GM12873 (cell line): ENCODE measurements at regions not wholly inside any gene's neighbourhood (a gene's known extent, or its start where the extent isn't known, plus 50 kb on each side); places are given as distances from the start of the nearest gene placed in this dataset.

Source experiments
- TF ChIP-seq, protein P1 (sequence below): IDR thresholded peaks from 2 replicates; pipeline ENCODE4 v1.5.1; 2012; ENCODE audit warnings: low read depth, mild to moderate bottlenecking, moderate library complexity, low read length, control low read depth; ENCODE audit not compliant: insufficient read depth; ENCODE audit errors: missing control alignments

DNA sequence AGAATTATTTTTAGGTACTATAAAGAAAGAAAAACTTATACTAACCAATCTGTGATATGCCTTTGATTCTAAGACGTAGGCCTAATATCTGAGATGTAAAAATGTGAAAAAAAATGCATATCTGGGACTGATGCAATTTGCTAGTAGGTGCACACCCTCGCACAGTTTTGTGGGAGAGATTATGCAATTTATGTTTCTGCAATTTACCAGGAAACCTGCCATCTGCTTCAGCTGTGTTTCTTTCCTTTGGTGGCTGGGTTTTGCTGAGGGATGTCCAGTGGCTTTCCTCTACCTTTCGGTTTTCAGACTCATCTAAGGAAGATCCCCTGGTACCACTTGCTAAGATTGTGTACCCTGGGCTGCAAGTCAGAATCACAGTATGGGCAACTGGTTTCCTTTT, 186.9 kb downstream of the ZFP64 start:
- TF ChIP-seq, protein P1, sequence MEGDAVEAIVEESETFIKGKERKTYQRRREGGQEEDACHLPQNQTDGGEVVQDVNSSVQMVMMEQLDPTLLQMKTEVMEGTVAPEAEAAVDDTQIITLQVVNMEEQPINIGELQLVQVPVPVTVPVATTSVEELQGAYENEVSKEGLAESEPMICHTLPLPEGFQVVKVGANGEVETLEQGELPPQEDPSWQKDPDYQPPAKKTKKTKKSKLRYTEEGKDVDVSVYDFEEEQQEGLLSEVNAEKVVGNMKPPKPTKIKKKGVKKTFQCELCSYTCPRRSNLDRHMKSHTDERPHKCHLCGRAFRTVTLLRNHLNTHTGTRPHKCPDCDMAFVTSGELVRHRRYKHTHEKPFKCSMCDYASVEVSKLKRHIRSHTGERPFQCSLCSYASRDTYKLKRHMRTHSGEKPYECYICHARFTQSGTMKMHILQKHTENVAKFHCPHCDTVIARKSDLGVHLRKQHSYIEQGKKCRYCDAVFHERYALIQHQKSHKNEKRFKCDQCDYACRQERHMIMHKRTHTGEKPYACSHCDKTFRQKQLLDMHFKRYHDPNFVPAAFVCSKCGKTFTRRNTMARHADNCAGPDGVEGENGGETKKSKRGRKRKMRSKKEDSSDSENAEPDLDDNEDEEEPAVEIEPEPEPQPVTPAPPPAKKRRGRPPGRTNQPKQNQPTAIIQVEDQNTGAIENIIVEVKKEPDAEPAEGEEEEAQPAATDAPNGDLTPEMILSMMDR = no peak

DNA sequence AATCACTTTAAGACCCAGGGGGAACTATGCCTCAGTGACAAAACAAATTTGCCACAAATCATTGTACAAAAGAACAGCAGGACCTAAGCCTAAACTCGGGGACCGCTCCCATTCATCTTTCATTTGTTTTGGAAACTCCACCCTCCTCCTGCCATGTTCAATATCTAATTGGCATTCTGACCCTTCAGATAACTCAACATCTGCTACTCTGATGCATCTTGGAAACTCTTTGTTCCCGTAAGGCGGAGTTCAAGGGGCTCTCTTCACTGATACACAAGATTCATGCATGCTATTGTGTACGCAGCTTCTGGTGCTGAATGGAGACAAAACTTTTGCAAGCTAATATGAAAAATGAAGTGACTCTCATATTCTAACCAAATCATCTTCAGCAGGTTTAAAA, 187.6 kb downstream of the ZFP64 start:
- TF ChIP-seq, protein P1 = no peak

DNA sequence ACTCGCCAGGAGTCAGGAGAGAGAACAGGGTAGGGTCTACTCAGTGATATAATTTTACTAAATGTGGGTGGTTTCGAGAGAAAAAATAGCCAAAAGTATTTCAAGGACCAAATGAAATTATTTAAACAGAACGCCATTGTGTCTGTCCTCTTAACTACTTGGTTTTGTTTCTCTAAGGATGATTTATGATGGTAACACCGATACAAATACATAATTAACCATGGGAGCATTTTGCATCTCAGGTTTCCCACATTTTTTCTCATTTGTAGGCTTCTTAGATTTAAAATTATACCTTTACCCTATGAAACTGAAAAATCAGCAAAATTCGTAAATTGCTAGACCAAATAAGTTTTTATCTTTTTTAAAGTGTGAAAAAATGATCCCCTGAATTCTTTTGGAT, 188.2 kb downstream of the ZFP64 start:
- TF ChIP-seq, protein P1 = no peak

DNA sequence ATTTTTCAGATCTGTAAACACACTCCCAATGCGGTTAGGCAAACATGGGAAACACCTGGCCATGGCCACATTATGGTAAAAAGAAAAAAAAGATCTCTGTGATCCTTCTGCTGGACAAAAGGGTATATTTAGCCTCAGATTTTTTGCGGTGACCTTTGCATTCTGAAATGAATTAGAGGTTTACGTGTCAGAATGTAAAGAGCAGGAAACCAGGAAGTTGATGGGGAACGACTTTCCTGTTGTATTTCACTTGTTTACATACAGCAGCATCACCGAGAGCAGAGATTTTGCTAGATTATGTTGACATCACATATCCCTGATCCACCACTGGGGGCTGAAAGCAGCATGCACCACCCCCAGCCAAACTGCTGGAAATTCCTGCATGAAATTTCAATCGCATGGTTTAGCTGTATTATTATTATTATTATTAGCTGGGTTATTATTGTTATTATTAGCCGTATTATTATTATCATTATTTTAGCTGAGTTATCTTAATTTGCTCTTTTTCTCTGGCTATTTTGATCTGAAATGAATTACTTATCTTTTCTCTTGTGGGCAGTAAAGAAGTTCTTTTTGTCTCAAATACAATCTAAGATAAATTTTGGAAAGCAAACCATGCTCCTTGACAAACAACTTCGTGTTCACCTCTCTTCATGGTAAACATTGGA, 189.4 kb downstream of the ZFP64 start:
- TF ChIP-seq, protein P1 = peak; percentile 8

DNA sequence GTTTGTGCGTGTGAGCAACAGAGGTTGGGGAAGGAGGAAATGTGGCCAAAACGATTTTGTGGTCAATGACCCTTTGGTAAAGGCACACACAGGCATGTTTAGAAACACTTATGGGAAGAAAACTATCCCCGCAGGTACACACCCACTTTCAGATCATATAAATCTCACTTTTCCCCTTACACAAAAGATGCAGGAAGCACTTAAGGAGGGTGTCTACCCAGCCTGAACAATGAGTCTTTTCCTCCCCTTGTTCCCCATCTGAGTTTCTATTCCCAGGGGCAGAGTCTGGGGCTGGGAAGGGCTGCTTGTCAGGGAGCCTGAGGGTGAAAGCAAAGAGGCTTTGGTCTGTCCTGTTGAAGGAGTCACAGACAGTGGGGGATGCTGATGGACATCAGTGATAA, 193.2 kb upstream of the SALL4 start:
- TF ChIP-seq, protein P1 = no peak

DNA sequence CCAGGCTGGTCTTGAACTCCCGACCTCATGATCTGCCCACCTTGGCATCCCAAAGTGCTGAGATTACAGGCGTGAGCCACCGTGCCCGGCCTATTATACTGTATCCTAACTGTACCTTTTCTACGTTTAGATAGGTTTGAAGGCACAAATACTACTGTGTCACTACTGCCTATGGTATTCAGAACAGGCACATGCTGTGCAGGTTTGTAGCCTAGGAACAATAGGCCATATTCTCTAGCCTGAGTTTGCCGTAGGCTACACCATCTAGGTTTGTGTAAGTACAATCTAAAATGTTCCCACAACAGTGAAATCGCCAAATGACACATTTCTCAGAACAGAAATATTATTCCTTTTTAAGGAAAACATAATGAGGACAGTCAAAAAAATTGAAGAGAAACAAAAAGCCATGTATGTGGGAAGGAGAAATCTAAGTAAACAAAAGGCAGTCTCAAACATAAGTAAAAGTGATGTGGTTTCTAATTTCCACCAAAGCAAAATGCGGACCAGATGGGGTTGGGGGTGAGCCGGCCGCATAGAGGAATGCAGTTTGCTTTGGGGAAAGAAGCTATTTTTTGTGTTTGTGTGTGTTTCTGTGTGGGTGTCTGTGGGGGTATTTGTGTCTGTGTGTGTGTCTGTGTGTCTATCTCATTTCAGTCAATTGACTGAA, 192.6 kb upstream of the SALL4 start:
- TF ChIP-seq, protein P1 = no peak

DNA sequence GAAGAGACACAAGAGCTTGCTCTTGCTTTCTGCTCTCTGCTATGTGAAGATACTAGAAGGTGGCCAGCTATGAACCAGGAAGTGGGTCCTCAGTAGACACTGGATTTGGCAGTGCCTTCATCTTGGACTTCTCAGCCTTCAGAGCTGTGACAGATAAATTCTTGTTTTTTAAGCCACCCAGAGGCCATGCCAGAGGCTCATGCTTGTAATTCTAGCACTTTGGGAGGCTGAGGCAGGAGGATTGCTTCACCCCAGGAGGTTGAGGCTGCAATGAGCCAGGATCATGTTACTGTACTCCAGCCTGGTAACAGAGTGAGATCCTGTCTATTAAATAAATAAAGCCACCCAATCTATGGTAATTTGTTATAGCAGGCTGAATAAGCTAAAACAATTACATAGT, 185.5 kb upstream of the SALL4 start:
- TF ChIP-seq, protein P1 = no peak
